D721Med (cell line): ENCODE measurements at regions not wholly inside any gene's neighbourhood (a gene's known extent, or its start where the extent isn't known, plus 50 kb on each side); places are given as distances from the start of the nearest gene placed in this dataset.

Experiments used
- DNase-seq: peaks from one replicate; pipeline ENCODE4 v3.0.0; 2011; ENCODE audit warnings: low spot score; ENCODE audit not compliant: insufficient read length
- FAIRE-seq: peaks from 2 replicates; lab custom pipeline; 2011; peaks lifted over from hg19 to GRCh38; lab: Jason Lieb, UNC
- TF ChIP-seq, protein P1 (sequence below): IDR thresholded peaks from 2 replicates; pipeline ENCODE4 v1.5.1; 2012; ENCODE audit warnings: mild to moderate bottlenecking, control low read depth; ENCODE audit not compliant: insufficient read depth; ENCODE audit errors: missing control alignments

DNA sequence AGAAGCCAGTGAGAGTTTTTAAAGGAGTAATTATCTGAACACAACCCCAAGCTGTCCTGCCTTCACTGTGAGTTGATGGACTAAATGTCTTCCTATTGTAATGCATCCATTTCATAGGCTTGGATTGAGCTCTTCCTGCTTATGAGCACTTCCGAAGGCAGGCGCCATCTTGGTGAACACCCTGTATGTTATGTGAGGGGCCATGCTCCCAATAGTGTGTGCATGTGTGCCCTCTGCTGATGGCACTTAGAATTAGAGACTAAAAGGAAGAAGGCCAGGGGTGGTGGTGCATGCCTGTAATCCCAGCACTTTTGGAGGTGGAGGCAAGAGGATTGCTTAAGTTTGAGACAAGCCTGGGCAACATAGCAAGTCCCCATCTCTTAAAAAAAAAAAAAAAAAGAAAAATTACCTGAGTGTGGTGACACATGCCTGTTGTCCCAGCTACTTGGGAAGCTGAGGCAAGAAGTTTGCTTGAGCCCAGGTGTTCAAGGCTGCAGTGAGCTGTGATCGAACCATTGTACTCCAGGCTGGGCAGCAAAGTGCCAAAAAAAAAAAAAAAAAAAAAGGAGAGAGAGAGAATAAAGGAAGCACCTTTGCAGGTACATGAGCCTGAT is 65.0 kb downstream of the C9orf152 start:
- DNase-seq (no peak), FAIRE-seq (no peak)
- TF ChIP-seq, protein P1, sequence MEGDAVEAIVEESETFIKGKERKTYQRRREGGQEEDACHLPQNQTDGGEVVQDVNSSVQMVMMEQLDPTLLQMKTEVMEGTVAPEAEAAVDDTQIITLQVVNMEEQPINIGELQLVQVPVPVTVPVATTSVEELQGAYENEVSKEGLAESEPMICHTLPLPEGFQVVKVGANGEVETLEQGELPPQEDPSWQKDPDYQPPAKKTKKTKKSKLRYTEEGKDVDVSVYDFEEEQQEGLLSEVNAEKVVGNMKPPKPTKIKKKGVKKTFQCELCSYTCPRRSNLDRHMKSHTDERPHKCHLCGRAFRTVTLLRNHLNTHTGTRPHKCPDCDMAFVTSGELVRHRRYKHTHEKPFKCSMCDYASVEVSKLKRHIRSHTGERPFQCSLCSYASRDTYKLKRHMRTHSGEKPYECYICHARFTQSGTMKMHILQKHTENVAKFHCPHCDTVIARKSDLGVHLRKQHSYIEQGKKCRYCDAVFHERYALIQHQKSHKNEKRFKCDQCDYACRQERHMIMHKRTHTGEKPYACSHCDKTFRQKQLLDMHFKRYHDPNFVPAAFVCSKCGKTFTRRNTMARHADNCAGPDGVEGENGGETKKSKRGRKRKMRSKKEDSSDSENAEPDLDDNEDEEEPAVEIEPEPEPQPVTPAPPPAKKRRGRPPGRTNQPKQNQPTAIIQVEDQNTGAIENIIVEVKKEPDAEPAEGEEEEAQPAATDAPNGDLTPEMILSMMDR: peak; percentile 40

DNA sequence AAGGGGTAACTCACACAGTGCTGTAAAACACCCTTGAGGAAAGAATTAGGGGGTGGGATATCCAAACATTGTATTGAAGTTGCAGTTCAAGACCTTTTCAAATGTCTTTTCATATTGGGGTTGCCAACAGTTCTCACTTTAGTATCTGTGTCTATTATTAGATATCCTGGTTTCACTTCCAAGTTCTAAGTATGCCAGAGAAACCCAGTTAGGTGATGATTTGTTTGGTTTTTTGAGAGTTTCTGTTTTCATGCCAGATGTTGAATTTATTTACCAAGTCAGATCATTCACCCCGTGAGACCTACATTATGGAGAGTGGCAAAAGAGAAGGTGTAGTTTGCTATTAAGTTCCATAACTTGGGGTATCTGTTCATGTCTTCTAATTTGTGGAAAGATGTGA is 64.5 kb downstream of the C9orf152 start:
- TF ChIP-seq, protein P1: no peak
- no peak for DNase-seq

DNA sequence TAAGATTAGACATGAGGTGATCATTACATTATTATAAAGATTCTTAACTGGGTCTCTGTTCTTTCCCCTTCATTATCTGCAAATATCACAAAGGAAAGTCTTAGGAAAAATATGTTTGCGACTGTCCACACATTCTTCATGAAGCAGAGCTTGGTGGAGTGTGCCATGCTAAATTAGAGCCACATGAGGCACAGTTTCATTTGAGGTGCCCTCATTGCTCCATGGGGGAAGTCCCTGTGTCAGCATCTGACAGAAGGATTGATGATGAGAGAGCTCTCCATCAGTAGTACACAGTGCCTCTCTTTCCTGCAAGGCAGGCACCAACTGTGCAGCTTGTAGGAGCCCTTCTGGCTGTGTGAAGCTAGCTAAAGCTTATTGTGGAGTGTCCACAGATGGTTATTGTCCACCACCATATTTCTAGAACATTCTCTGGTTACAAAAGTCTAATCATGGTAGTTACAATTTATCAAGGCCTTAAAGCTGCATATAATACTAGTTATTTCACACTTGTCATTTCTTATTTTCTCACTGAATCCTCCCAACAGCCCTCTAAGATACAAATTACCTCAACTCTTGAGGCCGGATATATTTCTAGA is 63.9 kb downstream of the C9orf152 start:
- TF ChIP-seq, protein P1: no peak
- no peak for DNase-seq
- FAIRE-seq: no peak

More for the DNA sequence above, 64.5 kb downstream of the C9orf152 start:
- FAIRE-seq: no peak

DNA sequence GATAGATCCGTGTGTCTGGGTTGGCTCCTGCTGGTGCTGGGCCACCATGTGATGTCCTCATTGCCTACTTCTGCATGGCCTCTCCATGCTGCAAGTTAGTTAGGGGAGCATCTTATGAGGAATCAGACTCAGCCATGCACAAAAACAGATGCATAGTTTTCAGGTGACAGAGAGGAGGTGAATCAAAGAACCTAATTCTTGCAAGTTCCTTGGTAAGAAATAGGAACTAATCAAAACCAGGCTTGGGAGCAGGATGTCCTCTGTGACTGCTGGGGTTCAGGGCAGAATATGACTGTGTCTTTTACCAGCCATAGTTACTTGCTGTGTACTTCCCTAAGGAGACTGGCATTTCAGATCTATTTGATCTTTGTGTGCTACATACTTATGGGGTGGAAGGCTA is 61.6 kb downstream of the C9orf152 start:
- FAIRE-seq: no peak
- DNase-seq: no peak
- TF ChIP-seq, protein P1: no peak

DNA sequence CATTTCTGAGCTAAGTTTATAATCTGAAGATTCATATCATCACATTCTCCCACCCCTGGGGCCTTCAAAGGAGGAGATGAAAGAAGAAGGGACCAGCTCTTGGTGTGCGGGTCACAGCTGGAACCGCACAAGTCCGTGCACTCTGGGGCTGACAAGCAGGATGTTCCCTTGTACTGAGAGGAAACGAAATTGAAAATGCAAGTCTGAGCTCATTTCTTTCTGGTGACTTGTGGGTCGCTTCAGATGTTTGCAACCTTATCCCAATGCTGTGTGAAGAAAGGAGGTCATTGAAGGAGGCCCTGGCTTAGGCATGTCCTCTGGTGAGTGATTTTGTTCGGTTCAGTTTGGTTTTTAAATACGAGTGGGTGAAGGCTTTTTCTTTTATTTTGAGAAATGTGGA is 59.6 kb downstream of the C9orf152 start:
- TF ChIP-seq, protein P1: no peak
- DNase-seq (no peak), FAIRE-seq (no peak)

DNA sequence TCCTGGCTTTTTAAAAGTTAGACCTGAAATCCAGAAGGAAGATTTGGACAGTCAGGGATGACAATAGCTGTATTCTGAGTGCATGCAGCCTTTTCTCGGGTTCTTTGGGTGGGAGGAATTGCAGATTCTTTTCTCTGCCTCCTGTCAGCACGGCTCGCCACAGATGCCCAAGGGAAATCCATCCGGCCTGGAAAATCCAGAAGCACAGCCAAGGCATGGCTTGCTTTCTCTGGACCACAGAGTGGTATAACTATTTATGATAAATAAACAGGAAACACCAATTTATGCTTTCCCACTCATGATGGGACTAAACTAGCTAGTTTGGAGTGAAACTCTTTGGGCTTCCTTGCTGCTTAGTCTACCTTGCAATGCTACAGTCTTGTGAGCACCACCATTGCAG is 59.1 kb downstream of the C9orf152 start:
- TF ChIP-seq, protein P1: no peak
- no peak for FAIRE-seq

More for the DNA sequence above, 59.1 kb downstream of the C9orf152 start:
- DNase-seq: no peak
